HG02884 (cell line): ENCODE measurements at regions not wholly inside any gene's neighbourhood (a gene's known extent, or its start where the extent isn't known, plus 50 kb on each side); places are given as distances from the start of the nearest gene placed in this dataset.
A peak's percentile ranks its signal among the peaks of the same experiment; 100 is the strongest.

Experiments
- ATAC-seq: cut with Tn5 transposase; IDR thresholded peaks from one replicate; pipeline ENCODE4 v1.9.1; 2021; ENCODE audit warnings: mild to moderate bottlenecking, moderate library complexity; ENCODE audit not compliant: unreplicated experiment

DNA sequence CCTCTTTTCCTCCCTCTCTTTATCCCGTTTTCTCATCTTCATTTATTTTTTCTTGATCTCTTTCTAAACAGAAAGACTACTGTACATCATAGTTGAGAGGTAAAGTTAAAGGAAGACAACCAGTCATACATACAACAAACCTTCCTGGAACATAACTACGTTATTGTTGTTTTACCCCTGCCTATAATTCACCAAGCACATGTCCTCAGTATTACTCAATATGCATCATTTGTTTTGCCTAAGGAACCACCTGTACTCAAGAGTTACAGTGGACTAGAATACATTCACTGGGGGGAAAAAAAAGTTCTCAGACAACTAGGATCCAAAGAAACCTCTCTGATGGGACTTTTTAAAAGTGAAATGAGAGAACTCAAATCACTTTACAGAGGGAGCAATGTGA lies 344.7 kb upstream of the RBMS3 start:
- ATAC-seq, result no peak

DNA sequence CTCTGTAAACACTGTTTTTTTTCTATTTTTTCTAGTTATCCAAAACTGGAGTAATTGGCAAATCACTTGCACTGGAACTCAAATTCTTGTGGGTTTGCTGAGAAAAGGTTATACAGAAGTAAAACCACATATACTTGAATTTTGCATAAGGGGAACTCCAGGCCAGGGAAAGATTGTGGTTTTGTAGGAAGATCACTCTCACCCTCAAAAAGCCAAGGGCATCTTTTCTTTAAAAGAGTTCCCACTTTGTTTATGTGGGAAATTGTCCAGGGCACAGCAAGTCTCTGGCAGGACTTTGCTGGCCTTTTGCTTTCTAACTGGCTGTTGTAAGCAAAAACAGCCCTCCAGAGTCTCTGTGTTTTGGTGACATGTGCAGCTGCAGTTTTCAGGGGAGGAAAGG lies 340.3 kb upstream of the RBMS3 start:
- ATAC-seq, result peak; percentile 71

DNA sequence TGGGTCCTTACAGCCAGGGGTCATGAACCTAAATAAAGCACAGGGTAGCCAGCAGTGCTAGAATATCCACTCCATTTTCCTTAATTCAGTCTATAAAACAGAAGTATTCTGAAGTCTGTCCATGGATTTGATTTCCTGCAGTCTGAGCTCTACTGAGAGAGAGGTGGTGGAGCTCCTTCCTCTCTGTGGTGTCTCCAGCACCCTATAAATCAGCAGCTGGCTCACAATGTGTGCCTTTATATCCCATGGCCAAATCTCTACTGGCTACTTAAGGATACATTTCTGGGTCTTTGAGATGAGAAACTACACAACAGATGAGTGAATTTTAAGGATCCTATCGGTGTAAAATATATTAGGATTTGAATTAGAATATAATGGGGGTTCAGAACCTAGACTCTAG lies 339.9 kb upstream of the RBMS3 start:
- peak; percentile 23 for ATAC-seq

DNA sequence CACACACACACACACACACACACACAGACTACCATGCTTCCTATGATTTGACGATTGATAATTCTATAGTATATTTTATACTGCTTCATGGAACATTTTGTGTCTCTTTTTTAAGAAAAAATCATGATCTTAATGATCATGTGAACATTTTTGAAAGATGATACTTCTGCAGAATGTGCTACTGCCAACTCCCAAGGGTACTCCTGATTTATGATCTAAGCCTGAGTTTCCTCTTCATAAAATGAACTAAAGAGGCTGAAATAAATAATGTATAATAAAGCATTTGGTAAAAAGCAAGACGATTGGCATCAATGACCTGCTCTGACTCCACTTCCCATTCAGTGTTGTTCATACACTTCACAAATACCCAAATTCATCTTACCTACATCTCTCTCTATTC lies 333.8 kb upstream of the RBMS3 start:
- ATAC-seq, result no peak

DNA sequence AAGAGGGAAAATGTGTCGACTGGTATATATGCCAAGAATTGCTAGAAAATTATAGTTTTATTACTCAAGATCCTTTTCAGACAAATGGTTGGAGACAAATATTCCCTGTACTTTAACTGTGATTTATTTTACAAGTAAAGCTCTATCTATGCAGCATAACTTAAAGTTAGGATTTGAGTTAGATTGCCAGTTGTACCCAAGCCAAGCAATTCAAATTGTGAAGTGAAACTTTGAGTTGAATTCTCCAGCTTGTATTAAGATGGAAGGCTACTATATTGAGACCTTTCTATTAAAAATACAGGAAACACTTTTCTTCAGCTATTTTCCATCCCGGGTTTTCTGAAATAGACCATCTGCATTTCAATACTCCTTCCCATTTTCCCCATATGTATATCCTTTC lies 333.1 kb upstream of the RBMS3 start:
- ATAC-seq, result no peak

DNA sequence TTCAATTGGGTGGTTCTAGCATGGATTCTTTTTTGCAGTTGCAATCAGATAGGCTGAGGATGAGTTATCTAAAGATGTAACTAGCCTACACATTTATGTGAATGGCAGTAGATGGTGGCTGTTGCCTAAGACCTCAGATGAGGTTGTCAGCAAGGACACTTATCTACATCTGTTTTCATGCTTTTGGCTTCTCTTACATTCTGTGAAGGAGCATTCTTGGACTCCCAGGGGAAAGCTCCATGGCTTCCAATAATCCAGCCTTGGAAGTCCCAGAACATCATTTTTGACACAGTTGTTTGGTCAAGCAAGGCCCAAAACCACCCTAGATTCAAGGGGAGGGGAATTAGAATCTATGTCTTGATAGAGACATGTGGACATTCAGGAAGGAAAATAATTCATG lies 332.2 kb upstream of the RBMS3 start:
- no peak for ATAC-seq

DNA sequence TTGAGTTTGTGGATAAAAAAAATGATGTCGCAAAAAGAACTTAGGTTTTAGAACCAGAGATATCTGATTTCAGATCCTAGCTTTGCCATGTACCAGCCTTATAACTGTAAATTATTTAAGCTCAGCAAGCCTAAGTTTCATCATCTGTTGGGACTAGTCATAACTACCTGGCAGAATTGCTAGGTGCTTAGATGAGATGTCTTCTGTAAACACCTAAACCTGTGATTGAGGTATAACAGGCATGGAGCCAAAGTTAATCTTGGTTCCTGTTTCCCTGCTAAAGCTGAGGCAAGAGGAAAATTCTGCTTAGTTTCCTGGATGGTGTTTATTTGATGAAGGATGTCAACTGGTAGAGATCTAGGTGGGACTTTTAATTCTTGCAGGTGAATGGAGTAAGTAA lies 331.3 kb upstream of the RBMS3 start:
- ATAC-seq, result no peak

DNA sequence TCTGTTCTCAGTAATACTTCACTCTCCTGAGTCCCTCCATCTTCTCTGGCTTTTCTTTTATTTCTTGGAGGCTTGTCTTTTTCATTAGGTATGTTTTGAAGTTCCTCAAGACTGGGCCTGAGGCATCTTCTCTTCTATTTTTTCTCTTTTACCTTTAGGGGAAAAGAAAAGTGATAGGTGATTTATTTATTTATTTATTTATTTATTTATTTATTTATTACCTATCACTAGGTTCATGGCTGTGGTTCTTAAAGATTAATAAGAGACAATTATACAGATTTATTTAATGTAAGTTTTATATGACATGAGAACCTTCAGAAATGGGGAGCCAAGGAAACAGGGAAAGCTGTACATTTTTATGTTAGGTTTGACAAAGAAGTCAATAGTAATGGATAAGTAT lies 330.3 kb upstream of the RBMS3 start:
- no peak for ATAC-seq

DNA sequence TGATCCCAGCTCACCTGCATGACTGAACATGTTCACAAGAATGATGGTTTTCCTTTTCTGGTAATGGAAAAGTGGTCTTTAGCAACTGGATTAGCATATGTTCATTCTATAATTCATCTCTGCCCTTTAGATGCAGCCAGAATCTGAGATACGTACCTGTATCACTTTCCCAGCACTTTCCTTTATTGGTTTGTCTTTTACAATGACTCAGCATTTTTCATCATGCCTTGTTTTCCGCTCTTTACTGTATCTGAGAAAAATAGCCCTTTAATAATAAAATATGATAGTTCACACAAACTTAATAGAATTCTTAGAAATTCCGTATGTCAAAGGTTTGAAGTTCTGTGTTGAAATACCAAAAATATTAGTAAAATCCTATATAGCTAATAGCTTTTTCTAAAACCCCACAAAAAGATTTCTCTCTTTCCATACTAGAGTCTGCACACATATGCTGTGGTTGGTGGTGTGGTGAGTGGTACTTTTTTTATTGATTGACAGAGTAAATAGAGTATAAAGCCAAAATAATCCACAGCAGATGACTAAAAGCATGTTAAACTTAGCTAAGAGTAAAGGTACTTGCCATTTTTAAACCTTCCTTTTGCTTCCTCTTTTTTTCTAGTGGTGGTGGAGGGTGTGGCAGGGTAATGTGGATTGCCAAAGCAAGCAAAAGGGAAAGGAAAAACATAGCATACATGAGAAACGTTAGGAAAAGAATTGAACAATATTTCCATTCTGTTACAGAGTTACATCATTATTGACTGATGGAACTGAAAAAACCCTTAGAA lies 328.9 kb upstream of the RBMS3 start:
- ATAC-seq, result no peak

DNA sequence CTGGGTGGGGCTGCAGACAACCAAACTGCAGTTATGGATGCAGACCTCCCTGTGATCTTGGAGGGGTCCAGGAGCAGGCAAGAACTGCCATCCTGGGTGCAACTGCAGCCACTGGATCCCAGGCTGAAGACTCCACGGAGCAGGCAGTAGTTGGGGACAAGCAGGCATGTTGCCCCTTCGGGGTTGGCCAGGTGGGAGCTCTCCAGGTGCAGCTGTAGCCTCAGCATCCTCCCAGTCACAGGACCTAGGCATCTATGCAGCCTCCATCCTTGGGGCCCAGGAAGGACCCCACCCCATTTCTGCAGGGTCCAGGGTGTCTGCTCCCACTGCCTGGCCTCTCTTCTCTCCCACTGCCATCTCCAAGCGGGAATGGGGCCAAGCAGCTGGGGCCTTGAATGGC lies 322.2 kb upstream of the RBMS3 start:
- ATAC-seq, result no peak

DNA sequence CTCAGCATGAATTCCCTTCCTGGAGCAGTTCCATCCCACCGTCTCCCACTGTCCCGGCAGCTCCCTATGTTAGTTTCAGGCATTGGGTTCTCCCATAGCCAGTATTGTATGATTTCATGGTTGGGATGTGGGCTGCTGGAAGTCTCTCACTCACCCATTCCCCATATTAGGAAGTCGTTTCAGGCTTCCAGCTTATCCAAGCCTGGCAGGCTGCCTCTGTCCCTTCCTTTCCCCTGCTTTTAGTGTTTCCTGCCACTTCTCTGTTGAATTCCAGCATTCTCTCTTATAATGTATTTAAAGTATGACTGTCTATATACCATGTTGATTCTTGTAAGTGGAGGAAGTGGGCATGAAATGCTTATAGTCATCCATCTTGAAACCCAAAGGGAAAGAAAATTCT lies 309.7 kb upstream of the RBMS3 start:
- ATAC-seq, result no peak

DNA sequence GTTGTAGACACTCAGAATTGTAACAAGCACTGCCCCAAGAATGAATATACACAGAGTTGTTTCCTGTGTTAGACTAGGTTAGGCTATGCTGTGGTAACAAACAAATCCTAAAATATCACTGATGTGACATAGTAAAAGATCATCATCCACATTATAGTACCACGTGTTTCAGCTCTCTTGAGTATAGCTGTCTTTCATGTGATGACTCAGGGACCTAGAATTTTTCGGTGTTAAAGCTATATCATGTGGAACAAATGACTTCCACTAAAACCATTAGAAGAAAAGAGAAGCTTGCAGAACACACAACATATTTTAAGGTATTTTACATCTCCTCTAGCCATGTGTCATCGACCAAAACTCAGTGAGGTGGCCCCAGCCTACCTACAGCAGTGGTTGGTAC lies 307.9 kb upstream of the RBMS3 start:
- no peak for ATAC-seq

DNA sequence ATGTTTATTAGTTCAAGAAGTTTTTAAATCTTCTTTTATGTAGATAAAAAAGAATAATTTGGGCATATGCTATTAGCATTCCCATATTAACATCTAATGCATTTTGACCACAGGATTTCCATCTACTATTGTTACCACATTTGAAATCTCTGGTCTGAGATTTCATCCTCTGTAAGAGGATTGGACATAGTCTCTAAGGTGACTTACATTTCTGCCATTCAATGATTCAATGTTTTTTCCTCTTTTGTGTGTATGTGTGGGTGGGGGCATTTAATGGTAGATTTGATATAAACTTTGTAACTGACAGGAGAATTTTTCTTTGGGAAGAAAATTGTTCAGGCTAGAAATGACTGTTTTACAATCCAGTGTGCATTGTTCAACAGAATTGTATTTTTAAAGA lies 307.3 kb upstream of the RBMS3 start:
- no peak for ATAC-seq

DNA sequence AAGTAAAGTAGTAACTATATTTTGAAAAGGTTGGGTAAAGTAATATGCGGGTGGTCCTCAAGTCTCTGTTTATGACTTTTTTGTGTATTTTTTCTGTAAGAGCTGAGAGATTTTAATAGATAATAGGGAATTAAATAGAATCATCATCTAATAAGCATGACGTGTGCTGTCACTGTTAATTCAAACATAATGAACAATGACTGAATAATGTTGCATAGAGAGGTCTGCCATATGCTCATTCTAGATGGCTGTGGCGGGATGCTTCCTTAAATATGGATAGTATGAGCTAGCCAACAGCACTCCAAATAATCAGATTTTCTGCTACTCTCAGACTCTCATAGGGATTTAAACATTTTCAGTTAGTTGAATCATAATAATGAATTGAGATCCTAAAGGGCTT lies 302.8 kb upstream of the RBMS3 start:
- ATAC-seq, result no peak

DNA sequence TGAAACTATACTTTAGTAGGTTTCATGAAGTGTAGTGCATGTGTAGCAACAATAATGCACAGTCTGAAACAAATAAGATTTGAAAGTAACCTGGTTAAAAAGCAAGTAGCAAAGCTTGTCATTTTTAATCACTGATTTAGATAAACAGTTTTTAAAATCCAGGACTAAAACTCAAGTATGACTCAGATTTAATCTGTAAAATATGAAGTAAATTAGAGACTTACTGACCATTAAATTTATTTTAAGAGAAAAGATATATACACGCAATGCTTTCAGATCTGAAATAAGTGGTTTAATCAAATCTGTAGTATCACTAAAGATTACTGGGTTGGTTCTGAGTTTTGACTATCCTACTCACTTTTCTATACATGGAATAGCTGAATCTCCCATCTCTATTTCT lies 300.7 kb upstream of the RBMS3 start:
- no peak for ATAC-seq

DNA sequence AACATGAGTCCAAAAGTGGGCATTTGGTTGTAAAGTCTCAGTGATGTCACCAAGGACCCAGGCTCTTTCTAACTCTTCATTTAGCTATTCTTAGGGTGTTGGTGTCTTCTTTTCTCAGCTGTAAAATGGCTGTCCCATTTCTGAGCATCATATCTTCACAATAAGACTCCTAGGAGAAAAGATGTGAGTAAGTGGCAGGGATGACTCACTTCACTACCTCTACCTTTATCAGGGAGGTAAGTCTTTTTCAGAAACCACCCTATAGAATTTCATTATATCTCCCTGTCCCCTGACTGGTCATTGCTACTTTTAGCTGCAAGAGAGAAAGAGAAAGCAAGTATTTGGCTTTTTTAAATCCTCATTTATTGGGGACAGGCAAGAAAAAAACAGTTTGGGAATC lies 300.2 kb upstream of the RBMS3 start:
- ATAC-seq, result no peak

DNA sequence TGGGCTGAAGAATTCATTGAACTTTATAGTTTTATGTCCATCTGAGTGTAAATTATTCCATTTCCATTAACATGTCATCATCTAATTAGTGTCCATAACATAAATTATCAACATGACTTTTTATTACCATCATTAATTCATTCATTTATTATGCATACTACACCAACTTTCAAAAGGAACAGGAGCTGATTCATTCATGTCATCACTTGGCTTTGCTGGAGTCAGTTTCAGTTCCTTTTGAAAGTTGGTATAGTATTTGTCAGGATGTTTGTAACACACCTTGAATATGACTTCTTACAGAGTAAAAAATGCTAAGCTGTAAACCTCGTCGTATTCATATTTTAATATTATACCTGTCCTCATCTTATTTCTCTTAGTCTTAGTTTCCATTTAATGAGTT lies 298.0 kb upstream of the RBMS3 start:
- peak; percentile 81 for ATAC-seq

DNA sequence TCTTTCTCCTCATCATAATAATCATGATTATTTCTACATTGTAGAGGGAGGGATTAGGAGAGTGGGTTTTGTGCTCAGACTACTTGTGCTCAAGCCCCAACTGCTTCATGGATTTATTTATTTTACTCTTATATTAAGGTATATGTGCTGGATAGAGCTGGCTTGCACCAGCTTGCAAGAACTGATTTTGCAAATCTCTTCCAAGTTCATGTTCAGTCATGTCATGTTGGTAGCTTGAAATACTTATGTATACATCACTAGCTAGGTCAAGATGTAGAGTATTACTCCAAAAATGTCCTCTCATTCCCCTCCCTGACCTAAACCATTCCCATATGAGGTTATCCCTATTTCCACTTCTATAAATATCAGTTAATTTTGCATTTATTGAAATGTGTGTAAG lies 293.9 kb upstream of the RBMS3 start:
- no peak for ATAC-seq

DNA sequence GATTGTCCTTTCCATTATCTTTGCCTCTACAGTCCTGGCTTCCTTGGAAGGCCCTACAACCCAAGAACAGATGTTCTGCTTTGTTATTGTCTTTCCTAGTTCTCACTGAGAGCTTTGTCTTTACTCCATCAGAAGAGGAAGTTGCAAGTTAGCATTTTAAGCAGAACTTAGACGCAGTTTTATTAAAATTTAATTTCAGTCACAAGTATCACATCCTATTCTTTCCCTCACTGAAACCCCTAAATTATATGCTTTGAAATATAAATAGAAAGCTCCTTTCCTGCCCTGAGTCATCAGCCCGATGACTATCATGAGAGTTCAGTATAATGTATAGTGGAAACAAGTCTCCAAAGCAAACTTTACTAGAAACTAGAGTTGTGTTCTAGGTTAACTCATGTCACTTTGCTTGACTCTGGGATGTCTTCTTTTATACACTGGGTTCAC lies 291.2 kb upstream of the RBMS3 start:
- ATAC-seq, result peak; percentile 90

DNA sequence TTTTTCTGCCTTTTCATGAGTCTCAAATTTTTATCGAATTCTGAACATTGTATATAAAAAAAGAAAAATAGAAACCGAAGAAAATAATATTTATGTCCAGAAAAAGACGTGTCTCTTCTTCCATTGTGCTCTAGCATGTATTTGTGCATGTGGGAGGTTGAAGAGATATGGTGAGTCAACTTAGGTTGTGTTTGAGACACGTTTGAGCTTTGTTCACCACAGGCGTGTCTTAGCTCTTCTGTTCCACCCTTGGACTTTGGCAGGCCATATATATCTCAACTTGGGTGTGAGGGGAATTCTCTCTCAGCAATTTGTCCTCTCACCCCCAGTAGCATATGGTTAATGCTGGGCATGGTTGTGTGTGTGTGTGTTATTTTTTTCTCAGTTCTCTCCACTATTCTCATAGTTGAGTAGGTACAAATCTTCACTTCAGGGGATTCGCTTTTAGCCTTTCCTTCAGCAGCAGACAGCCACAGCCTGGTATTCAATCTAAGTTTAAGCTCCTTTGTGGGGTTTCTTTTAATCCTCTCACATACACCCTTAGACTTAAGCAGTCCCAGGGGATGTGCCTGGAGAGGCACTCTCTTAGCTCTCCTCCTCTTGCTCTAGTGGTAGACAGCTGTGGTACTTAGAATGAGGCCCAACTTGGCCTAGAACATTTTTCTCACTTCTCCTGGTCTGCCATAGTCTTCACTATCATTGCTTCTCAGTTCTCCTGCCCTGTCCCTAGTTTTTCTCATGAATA lies 286.5 kb upstream of the RBMS3 start:
- ATAC-seq, result no peak

DNA sequence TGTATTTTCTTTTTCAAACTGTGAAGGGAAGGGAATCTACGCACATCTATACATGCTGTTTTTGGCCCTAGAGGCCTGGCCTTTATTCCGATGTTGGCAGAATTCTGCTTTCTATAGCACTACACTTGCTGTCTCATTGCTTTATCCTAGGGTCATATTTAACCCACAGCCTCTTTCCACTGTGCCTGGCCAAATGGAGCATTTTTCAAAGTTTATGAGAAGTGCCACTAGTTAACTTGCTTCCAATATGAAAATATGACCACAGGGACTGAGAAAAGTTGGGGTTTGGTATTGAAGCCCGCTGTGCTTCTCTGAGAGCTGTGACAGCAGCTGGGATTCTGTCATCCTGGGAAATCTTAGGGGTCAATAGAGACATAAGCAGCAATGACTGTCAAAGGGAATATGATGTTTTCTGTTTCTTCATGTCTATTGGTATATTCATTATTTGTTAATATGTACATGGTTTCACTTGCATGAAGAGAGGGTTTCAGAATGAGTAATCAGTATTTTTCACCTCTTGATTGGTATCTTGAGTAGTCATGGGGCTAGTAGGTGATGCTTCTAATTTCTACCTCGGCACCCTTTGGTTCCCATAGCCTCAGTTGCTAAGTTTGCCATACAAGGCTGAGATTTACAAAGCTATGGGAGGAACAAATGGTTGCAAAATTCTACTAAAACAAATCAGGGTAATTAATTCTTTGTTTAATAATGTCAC lies 275.8 kb upstream of the RBMS3 start:
- ATAC-seq, result peak; percentile 96

DNA sequence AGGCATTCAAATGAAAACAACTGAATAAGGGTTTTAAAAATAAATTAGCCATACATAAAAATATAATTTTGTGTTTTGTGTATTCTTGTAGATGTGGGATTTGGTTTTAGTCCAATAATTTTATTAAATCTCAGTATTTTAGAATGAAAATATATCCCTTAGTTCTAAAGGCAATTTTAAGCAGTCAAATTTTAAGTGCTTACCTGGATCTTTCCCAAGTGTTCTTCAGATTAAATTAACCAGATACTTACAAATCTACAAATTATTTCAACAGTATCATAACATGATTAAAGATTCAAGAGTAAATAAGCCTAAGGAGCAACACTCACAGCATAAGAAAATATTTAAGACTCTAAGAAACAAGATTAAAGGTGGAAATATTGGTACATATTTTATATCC lies 275.0 kb upstream of the RBMS3 start:
- ATAC-seq, result no peak
